GM21737 (cell line): ENCODE measurements at regions not wholly inside any gene's neighbourhood (a gene's known extent, or its start where the extent isn't known, plus 50 kb on each side); places are given as distances from the start of the nearest gene placed in this dataset.
"Not testable (repeated sequence)": the region's sequence is repeated elsewhere in the genome, so short reads cannot be mapped to it uniquely, and the experiment has no call there.

Source experiments
- ATAC-seq: cut with Tn5 transposase; IDR thresholded peaks from one replicate; pipeline ENCODE4 v1.9.1; 2021; ENCODE audit warnings: mild to moderate bottlenecking, moderate library complexity; ENCODE audit not compliant: unreplicated experiment

- no peak for ATAC-seq
Measured at GRCh38 chr12:91506452-91506851, 323.8 kb upstream of the DCN start.

DNA sequence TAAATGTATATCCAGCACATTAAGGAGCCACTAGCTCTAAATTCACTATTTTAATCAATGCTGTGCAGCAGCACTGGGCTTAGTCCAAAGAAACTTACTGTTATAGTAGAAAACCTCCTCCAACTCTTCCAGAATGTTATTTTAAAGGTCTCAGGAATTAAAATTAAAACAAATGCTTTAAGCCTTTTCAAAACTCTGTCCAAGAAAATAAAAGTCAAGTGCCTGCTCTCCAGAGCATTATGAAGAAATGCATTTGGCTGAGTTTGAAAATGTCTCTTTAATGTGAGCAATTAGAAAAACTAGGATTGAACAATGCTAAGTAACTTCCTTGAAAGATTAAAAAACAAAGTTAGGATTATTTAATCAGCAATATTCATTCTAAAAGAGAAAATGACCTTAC, 322.4 kb upstream of the DCN start:
- ATAC-seq = no peak

GRCh38 chr12:91502208-91502607, 319.6 kb upstream of the DCN start:
- no peak for ATAC-seq

DNA sequence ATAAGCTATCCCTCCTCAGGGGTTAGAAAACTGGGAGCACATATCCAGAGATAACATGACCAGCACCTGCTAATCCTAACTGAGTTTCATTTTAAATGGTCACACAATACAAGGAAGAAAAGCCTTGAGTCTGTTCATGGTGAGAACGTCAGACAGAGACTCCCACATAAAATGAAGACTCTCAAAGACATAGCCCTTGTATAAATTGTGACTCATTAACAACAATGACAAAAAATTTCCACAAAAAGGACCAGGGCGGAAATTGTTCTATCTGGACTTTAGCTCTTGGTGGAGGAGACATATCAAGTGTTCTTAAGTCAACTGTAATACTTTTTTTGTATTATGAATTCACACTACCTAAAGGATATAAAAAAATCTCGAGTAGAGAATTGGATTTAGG, 313.7 kb upstream of the DCN start:
- no peak for ATAC-seq

DNA sequence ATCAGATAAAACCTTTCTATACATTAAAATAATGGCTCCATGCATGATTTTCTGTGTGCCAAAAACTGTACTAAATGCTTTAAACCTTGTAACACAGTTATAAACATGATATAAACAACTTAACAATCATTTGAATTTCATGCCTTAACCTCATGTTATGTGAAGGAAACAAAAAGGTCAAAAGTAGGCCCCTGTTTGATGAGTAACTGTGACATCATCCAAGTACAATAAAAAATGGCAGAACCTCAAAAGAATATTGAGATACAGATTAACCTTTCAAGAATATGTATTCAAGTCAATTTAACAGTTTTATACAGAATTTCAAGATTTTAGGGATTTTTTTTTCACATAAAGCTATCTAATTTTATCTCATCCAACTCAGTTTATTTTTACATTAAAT, 310.7 kb upstream of the DCN start:
- no peak for ATAC-seq

GRCh38 chr12:91492648-91493047, 310.0 kb upstream of the DCN start:
- ATAC-seq = no peak

GRCh38 chr12:91490667-91491311, 308.2 kb upstream of the DCN start:
- ATAC-seq = no peak

GRCh38 chr12:91483471-91483985, 300.9 kb upstream of the DCN start:
- no peak for ATAC-seq

- ATAC-seq = no peak
Measured at GRCh38 chr12:91482231-91482630, 299.6 kb upstream of the DCN start.

DNA sequence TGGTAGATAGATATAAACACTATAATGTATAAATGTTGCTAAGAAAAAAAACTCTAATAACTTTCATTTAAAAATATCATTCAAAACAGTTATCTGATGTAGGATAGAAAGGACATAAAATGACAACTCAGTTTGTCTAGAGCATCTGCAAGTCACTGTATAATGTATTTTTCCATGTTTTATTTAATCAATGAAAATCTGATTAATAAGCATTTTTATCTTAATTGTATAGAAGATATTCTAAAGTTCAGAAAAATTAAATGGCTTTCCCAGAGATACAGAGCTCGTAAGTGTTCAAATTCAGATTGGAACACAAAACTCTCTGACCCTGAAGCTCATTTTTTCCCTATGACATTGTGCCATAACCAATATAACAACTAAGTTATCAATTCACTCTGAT, 295.9 kb upstream of the DCN start:
- no peak for ATAC-seq

DNA sequence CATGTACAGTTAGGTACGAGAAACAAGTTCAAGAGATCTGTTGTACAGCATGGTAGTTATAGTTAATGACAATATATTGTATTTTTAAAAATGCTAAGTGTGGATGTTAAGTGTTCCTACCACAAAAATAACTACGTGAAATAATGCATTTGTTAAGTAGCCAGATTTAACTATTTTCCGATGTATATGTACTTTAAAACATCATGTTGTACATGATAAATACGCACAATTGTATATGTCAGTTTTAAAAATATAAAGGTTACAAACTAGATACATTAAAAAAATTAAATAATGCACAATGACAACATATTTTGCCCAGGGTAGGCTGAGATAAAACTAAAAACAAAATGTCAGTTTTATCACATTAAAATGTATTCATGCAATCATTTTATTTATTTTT, 285.1 kb upstream of the DCN start:
- no peak for ATAC-seq

GRCh38 chr12:91461061-91461460, 278.4 kb upstream of the DCN start:
- ATAC-seq = no peak

DNA sequence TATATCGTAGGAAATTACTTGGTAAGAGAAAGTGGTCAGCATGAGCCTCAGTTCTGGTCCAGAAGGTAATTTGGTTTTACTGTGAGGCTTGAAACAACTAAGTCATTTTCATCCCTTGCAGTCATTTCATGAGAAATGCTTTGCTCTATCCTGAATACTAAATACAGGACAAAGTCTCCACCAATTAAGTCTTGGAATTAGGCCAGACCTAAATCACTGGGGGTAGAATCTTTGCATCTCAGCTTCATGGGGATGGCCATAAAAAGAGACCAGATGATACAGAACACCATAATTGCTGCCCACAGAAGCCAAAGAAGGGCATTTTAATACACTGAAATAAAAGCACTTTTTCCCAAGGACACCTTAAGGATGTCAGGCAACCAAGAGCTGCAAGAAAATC, 277.9 kb upstream of the DCN start:
- ATAC-seq = no peak

- ATAC-seq = no peak
Measured at GRCh38 chr12:91455321-91455720, 272.7 kb upstream of the DCN start.

DNA sequence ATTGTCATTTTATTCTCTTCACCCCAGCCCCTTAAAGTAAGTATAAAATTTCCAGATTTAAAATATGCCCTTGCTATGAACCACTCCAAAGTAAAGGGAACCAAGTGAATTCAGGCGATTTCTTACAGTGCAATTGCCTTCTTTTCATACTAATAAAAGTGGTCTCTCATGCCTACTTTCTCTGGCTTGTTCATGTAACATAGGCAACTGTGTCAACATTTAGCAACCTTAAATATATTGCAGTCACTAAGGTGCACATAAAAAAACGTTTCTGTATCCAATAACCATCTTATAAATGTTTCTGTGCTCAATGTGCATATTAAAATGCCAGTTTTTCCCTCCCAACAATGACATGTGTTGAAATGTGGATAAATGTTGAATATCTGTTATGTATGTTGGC, 271.6 kb upstream of the DCN start:
- ATAC-seq = no peak

GRCh38 chr12:91452464-91452863, 269.8 kb upstream of the DCN start:
- not testable (repeated sequence) for ATAC-seq

DNA sequence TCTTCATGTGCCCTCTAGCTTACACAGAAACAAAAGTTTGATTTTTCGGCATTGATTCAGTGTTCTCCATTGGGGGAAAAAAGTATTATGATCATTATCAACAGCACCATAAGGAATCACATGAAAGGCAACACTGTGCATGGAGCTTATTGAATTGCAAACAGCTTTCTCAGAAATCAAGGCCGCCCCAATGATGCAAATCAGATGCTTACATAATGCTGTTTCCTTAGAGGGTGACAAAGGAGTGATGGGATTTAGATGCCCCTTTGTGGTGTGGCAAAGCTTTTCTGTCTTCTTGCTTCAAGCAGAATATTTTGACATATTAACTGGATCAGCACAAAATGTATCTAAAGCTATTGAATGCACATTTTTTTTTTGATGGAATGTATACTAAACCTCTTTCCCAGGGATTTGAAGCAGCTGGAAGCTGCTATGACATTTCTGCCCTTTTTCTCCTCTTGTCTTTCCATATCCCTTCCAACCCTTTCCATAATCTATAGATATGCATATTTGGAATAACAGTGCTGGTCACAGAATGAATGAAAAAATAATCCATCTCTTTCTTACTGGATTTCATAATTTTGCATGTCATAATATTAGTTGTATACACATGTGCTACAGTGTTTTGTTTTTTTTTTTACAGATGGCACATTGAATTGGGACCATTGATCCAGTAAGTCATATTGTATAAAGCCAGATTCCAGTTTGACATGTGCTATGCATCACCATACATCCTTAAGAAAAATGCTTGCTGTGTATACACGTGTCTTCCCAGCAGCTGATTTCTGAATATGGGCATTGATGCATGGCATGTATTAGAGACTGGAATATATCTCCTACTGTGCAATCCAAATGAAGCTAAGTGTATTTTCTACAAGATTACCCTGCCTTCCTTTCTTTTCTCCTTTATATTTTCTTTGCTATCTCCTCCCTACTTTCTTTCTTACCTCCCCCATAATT, 259.7 kb upstream of the DCN start:
- no peak for ATAC-seq

- no peak for ATAC-seq
Measured at GRCh38 chr12:91441246-91441645, 258.6 kb upstream of the DCN start.

- ATAC-seq = no peak
Measured at GRCh38 chr12:91434081-91434480, 251.5 kb upstream of the DCN start.

DNA sequence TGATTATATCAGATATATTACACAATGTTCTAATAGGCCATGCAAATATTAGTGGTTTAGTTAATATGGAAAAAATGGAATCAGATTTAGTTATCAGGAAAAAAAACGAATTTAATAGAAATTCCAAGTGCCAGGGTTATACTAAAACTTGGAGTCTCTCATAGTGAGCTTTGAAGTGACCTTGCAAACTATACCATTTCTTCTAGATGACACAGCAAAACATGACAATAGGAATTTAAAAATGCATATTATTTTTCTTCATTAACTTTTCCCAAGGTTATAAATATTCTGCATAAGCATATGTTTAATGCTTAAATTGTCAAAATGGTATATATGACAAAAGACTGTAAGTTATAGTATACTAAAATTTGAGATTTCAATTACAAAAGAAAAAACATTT, 250.1 kb upstream of the DCN start:
- no peak for ATAC-seq

- no peak for ATAC-seq
Measured at GRCh38 chr12:91432089-91432488, 249.5 kb upstream of the DCN start.

DNA sequence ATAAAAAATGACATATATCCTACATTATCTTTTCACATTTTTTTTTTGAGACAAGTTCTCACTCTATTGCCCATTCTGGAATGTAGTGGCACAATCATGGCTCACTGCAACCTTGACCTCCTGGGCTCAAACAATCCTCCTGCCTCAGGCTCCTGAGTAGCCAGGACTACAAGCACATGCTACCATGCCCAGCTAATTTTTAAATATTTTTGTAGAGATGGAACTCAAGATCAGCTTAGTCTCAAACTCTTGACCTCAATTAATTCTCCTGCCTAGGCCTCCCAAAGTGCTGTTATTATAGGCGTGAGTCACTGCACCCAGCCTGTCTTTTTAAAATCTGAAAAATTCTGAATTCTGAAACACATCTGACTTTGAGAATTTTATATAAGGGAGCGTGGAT, 241.9 kb upstream of the DCN start:
- ATAC-seq = no peak
